ENCODE measurements at regions not wholly inside any gene's neighbourhood (a gene's known extent, or its start where the extent isn't known, plus 50 kb on each side); places are given as distances from the start of the nearest gene placed in this dataset.

DNA sequence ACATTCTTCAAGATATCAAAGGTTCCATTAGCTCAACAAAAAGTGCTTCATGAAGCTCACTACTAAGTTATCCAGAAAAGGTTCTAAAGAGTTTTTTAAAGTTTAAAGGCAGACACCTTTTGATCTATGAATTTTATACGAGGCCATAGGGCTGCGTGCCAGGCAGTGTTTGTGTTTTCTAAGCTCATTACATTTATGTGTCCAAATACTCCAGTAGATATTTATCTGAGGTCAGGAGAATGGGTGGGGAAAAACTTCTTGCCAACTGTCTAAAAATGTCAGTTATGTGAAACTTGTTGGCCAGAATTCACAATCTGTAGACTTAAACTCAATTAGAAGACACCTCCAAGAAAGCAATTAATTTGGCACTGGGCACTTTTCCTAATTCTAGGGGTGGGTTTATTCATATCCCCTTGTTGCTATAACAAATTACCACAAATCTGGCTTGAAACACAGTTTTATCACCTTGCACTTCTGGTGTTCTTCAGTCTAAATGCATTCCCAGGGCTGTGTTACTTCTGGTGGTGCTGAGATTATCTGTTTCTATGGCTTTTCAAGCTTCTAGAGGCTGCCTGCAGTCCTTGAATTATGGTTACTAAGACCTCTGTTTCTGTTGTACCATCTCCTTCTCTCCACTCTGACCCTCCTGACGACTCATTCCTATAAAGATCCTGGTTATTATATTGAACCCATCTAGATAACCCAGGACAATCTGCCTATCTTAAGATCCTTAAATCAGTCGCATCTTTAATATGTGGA, 1030.4 kb upstream of the CNTN5 start:
- TF ChIP-seq ARNT (IDR thresholded peaks at IDR 0.05): no peak
- no peak for TF ChIP-seq ZNF384 (IDR thresholded peaks at IDR 0.05)
- TF ChIP-seq, protein P1, sequence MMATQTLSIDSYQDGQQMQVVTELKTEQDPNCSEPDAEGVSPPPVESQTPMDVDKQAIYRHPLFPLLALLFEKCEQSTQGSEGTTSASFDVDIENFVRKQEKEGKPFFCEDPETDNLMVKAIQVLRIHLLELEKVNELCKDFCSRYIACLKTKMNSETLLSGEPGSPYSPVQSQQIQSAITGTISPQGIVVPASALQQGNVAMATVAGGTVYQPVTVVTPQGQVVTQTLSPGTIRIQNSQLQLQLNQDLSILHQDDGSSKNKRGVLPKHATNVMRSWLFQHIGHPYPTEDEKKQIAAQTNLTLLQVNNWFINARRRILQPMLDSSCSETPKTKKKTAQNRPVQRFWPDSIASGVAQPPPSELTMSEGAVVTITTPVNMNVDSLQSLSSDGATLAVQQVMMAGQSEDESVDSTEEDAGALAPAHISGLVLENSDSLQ (IDR thresholded peaks at IDR 0.05): no peak
- no peak for TF ChIP-seq SUZ12 (IDR thresholded peaks at IDR 0.05)
- no peak for TF ChIP-seq ELF4 (IDR thresholded peaks at IDR 0.05)
- no peak for TF ChIP-seq FOXA1 (IDR thresholded peaks at IDR 0.05)
- TF ChIP-seq CTBP1 (IDR thresholded peaks at IDR 0.05; ENCODE audit: borderline replicate concordance): no peak
- no peak for TF ChIP-seq LEF1 (IDR thresholded peaks at IDR 0.05; ENCODE audit: borderline replicate concordance)
- TF ChIP-seq L3MBTL2 (conservative IDR thresholded peaks at IDR 0.05): no peak
- TF ChIP-seq NFRKB (IDR thresholded peaks at IDR 0.05): no peak
- TF ChIP-seq FOXM1 (IDR thresholded peaks at IDR 0.05; ENCODE audit: borderline replicate concordance): no peak
- ChIA-PET CTCF (no interaction called here), POLR2A (no interaction called here)
- no peak for DNase-seq (ENCODE audit: extremely low spot score)

DNA sequence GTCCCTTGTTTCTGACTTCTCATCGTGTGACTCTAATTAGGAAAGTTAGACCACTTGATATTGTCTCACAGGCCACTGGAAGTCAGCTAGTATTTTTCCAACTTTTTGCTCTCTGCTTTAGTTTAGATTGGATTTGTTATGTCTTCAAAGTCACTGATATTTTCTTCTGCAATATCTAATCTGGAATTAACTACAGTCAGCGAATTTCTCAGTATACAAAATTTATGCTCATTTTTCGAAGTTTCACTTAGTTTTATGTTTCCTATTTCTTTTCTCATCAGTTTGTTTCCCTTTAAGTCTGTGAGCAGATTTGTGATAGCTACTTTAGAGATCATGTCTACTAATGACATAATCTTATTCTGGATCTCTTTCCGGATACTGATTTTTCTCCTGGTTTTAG, 1027.2 kb upstream of the CNTN5 start:
- TF ChIP-seq TARDBP (IDR thresholded peaks at IDR 0.05) (no peak), FOXK2 (IDR thresholded peaks at IDR 0.05) (no peak)
- no peak for DNase-seq (ENCODE audit: extremely low spot score)
- POLR2A ChIA-PET: no interaction called here
- CTCF ChIA-PET: no interaction called here

DNA sequence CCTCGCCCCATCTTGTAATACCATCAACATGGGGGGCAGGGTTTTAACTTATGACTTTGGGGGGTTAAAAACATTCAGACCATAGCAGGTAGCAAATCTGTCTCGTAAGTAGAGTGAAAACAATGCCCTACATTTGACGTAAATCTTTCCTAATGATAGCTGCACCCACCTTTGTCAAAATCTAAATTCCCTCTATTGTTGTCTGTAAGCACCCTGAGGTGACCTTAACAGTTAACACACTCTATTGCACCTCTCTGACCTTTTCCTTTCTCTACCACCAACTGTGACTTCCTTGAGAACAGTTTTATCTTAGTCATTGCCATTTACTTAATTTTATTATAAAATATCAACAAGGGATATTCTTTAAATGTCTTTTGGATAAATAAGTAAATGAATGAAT, 1024.9 kb upstream of the CNTN5 start:
- ChIA-PET CTCF (no interaction called here), POLR2A (no interaction called here)
- DNase-seq (ENCODE audit: extremely low spot score): no peak
- TF ChIP-seq FOXM1 (IDR thresholded peaks at IDR 0.05; ENCODE audit: borderline replicate concordance): no peak
- TF ChIP-seq, protein P1 (IDR thresholded peaks at IDR 0.05): no peak
- no peak for TF ChIP-seq ARNT (IDR thresholded peaks at IDR 0.05)
- TF ChIP-seq TARDBP (IDR thresholded peaks at IDR 0.05): no peak
- no peak for TF ChIP-seq BHLHE40 (IDR thresholded peaks at IDR 0.05; ENCODE audit: borderline replicate concordance)
- TF ChIP-seq CTBP1 (IDR thresholded peaks at IDR 0.05; ENCODE audit: borderline replicate concordance): no peak
- no peak for TF ChIP-seq FOXK2 (IDR thresholded peaks at IDR 0.05)
- TF ChIP-seq SP1 (IDR thresholded peaks at IDR 0.05): no peak
- TF ChIP-seq SUZ12 (IDR thresholded peaks at IDR 0.05): no peak
- no peak for TF ChIP-seq ELF4 (IDR thresholded peaks at IDR 0.05)
- no peak for TF ChIP-seq NFRKB (IDR thresholded peaks at IDR 0.05)
- no peak for TF ChIP-seq HDGF (IDR thresholded peaks at IDR 0.05; ENCODE audit: borderline replicate concordance)
- no peak for TF ChIP-seq LEF1 (IDR thresholded peaks at IDR 0.05; ENCODE audit: borderline replicate concordance)
- no peak for TF ChIP-seq ZNF384 (IDR thresholded peaks at IDR 0.05)
- no peak for TF ChIP-seq L3MBTL2 (conservative IDR thresholded peaks at IDR 0.05)
- TF ChIP-seq FOXA1 (IDR thresholded peaks at IDR 0.05): no peak

DNA sequence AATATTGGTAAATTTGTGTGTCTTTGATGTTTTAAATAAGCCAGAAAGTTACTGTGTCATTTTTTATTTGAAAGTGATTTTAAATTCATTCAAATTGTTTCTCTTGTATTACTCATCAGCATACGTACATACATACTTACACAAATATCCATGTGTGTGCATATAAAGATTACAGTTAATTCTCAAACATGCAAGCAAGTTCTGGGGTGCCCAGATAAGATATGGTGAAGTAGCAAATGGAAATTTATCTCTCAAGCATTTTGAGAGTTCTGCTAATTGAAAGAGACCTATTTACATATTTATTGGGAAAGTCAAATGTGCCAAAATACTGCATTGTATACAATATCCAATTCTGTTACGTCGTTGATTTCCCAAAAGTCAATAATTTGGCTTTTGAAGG, 1024.0 kb upstream of the CNTN5 start:
- CTCF ChIA-PET: no interaction called here
- TF ChIP-seq BHLHE40 (IDR thresholded peaks at IDR 0.05; ENCODE audit: borderline replicate concordance) (no peak), LEF1 (IDR thresholded peaks at IDR 0.05; ENCODE audit: borderline replicate concordance) (no peak), HDGF (IDR thresholded peaks at IDR 0.05; ENCODE audit: borderline replicate concordance) (no peak), ELF4 (IDR thresholded peaks at IDR 0.05) (no peak), SP1 (IDR thresholded peaks at IDR 0.05) (no peak), SUZ12 (IDR thresholded peaks at IDR 0.05) (no peak), ZNF384 (IDR thresholded peaks at IDR 0.05) (no peak), TARDBP (IDR thresholded peaks at IDR 0.05) (no peak), L3MBTL2 (conservative IDR thresholded peaks at IDR 0.05) (no peak), FOXA1 (IDR thresholded peaks at IDR 0.05) (no peak), FOXK2 (IDR thresholded peaks at IDR 0.05) (no peak), NFRKB (IDR thresholded peaks at IDR 0.05) (no peak), CTBP1 (IDR thresholded peaks at IDR 0.05; ENCODE audit: borderline replicate concordance) (no peak), FOXM1 (IDR thresholded peaks at IDR 0.05; ENCODE audit: borderline replicate concordance) (no peak), ARNT (IDR thresholded peaks at IDR 0.05) (no peak)
- TF ChIP-seq, protein P1 (IDR thresholded peaks at IDR 0.05): no peak
- POLR2A ChIA-PET: no interaction called here
- no peak for DNase-seq (ENCODE audit: extremely low spot score)

DNA sequence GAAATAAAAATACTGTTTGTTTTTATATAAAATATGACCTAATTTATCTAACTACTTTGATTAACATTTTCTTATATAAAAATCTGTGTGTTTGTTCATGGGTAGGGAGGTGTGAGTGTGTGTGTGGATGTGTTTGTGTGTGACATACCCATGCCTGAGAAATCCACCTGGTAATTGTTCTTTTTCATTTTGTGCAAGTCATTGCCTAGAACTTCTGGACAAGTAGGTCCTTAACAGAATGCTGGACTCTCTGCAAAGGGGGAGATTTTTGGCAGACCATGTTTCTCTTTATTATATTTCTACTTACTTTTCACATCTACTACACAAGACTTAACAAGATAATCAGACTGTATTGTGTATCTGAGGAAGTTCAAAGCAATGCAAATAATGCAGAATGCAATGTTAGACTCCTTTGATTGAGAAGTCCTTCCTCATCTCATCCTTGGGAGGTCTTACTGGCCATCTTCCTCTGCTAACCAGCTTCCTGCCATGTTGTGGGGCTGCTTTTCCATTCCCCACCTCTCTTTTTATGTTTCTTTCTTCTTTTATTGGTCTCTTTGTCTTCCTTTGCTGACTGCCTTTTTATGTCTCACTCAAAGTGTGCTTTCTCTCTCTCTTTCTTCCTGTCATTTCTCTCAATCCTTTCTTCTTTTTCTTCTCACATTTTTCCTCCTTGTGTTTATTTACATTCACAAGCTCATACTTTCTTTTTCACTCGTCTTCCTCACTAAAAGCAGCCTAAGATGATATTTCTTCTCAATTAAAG, 1017.0 kb upstream of the CNTN5 start:
- ChIA-PET CTCF (no interaction called here), POLR2A (no interaction called here)
- TF ChIP-seq SP1 (IDR thresholded peaks at IDR 0.05) (no peak), BHLHE40 (IDR thresholded peaks at IDR 0.05; ENCODE audit: borderline replicate concordance) (no peak)
- no peak for DNase-seq (ENCODE audit: extremely low spot score)

DNA sequence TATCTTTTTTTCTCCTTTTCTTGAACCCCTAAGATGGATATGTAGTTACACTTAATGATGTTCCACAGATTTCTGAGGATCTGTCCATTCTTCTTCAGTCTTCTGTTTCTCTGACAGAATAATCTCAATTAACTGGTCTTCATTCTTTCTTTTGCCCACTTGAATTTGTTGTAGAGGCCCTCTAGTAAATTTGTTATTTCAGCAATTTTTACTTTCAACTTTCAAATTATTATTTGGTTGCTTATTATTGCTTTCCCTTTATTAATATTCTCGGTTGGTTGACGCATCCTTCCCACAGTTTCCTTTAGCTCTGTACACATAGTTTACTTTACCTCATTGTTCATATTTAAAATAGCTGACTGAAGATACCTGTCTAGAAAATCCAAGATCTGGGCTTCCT, 1013.7 kb upstream of the CNTN5 start:
- ChIA-PET POLR2A (no interaction called here), CTCF (no interaction called here)
- no peak for DNase-seq (ENCODE audit: extremely low spot score)
- TF ChIP-seq CTBP1 (IDR thresholded peaks at IDR 0.05; ENCODE audit: borderline replicate concordance) (no peak), ZNF384 (IDR thresholded peaks at IDR 0.05) (no peak), HDGF (IDR thresholded peaks at IDR 0.05; ENCODE audit: borderline replicate concordance) (no peak), SUZ12 (IDR thresholded peaks at IDR 0.05) (no peak), FOXM1 (IDR thresholded peaks at IDR 0.05; ENCODE audit: borderline replicate concordance) (no peak), FOXK2 (IDR thresholded peaks at IDR 0.05) (no peak), TARDBP (IDR thresholded peaks at IDR 0.05) (no peak), ELF4 (IDR thresholded peaks at IDR 0.05) (no peak), BHLHE40 (IDR thresholded peaks at IDR 0.05; ENCODE audit: borderline replicate concordance) (no peak), ARNT (IDR thresholded peaks at IDR 0.05) (no peak), FOXA1 (IDR thresholded peaks at IDR 0.05) (no peak), NFRKB (IDR thresholded peaks at IDR 0.05) (no peak), LEF1 (IDR thresholded peaks at IDR 0.05; ENCODE audit: borderline replicate concordance) (no peak), SP1 (IDR thresholded peaks at IDR 0.05) (no peak), L3MBTL2 (conservative IDR thresholded peaks at IDR 0.05) (no peak)
- TF ChIP-seq, protein P1 (IDR thresholded peaks at IDR 0.05): no peak
